Ishikawa (cell line): ENCODE measurements at regions not wholly inside any gene's neighbourhood (a gene's known extent, or its start where the extent isn't known, plus 50 kb on each side); places are given as distances from the start of the nearest gene placed in this dataset.

ENCODE experiments used
- CEBPB ChIP-seq: IDR thresholded peaks from 2 replicates; pipeline ENCODE4 v1.6.1; 2012
- CREB1 ChIP-seq: IDR thresholded peaks from 2 replicates; pipeline ENCODE4 v1.6.1; 2012; ENCODE audit warnings: low read depth
- EGR1 ChIP-seq: IDR thresholded peaks from 2 replicates; pipeline ENCODE4 v1.6.1; 2012
- EP300 ChIP-seq: IDR thresholded peaks from 2 replicates; pipeline ENCODE4 v1.6.1; 2012; ENCODE audit warnings: borderline replicate concordance
- FOXM1 ChIP-seq: IDR thresholded peaks from 2 replicates; pipeline ENCODE4 v1.6.1; 2012; ENCODE audit warnings: low read depth, borderline replicate concordance
- NFIC ChIP-seq: IDR thresholded peaks from 2 replicates; pipeline ENCODE4 v1.6.1; 2012
- RAD21 ChIP-seq: IDR thresholded peaks from 2 replicates; pipeline ENCODE4 v1.6.1; 2012; ENCODE audit warnings: low read depth
- TAF1 ChIP-seq: IDR thresholded peaks from 2 replicates; pipeline ENCODE4 v1.6.1; 2012; ENCODE audit warnings: low read depth, mild to moderate bottlenecking
- TCF12 ChIP-seq: IDR thresholded peaks from 2 replicates; pipeline ENCODE4 v1.6.1; 2012; ENCODE audit warnings: low read depth
- TEAD4 ChIP-seq: IDR thresholded peaks from 2 replicates; pipeline ENCODE4 v1.6.1; 2012
- YY1 ChIP-seq: IDR thresholded peaks from 2 replicates; pipeline ENCODE4 v1.6.1; 2012; ENCODE audit warnings: low read depth
- ZBTB7A ChIP-seq: IDR thresholded peaks from 2 replicates; pipeline ENCODE4 v1.6.1; 2012; ENCODE audit warnings: low read depth
- TF ChIP-seq, protein P1 (sequence below): IDR thresholded peaks from 2 replicates; pipeline ENCODE4 v1.6.1; 2012
- TF ChIP-seq, protein P2 (sequence below): IDR thresholded peaks from 2 replicates; pipeline ENCODE4 v1.6.1; 2012; ENCODE audit warnings: low read depth, mild to moderate bottlenecking
- TF ChIP-seq, protein P3 (sequence below): IDR thresholded peaks from 2 replicates; pipeline ENCODE4 v1.6.1; 2012

DNA sequence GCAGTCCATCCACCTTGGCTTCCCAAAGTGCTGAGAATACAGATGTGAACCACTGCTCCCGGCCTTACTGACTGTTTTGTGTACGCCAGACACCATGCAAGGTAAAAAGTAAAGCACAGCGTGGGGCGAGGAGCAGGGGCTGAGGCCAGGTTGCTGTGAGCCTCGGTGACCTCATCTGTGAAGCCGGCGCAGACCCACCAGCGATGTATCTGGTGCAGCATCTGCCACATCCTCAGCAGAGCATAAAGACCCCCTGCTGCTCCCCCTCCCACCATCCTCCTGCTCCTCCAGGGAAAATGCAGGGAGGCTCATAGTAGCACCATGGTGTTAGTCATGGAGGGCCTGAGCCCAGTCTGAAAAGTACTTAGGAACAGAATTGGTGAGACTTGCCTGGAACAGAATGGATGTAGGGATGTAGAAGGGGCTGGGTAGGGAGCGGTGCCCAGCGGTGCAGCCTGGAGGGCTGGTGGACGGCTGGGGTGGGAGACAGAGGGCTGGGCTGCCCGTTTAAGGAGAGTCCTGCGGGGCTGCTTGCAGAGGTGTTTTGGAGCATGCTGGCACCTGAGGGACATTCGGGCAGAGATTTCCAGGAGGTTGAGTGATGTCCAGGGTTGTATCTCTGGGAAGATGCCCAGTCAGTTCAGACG lies 462.4 kb downstream of the BRD1 start:
- no peak for TF ChIP-seq YY1
- TF ChIP-seq, protein P1, sequence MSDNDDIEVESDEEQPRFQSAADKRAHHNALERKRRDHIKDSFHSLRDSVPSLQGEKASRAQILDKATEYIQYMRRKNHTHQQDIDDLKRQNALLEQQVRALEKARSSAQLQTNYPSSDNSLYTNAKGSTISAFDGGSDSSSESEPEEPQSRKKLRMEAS = no peak
- no peak for TF ChIP-seq FOXM1
- TF ChIP-seq, protein P2, sequence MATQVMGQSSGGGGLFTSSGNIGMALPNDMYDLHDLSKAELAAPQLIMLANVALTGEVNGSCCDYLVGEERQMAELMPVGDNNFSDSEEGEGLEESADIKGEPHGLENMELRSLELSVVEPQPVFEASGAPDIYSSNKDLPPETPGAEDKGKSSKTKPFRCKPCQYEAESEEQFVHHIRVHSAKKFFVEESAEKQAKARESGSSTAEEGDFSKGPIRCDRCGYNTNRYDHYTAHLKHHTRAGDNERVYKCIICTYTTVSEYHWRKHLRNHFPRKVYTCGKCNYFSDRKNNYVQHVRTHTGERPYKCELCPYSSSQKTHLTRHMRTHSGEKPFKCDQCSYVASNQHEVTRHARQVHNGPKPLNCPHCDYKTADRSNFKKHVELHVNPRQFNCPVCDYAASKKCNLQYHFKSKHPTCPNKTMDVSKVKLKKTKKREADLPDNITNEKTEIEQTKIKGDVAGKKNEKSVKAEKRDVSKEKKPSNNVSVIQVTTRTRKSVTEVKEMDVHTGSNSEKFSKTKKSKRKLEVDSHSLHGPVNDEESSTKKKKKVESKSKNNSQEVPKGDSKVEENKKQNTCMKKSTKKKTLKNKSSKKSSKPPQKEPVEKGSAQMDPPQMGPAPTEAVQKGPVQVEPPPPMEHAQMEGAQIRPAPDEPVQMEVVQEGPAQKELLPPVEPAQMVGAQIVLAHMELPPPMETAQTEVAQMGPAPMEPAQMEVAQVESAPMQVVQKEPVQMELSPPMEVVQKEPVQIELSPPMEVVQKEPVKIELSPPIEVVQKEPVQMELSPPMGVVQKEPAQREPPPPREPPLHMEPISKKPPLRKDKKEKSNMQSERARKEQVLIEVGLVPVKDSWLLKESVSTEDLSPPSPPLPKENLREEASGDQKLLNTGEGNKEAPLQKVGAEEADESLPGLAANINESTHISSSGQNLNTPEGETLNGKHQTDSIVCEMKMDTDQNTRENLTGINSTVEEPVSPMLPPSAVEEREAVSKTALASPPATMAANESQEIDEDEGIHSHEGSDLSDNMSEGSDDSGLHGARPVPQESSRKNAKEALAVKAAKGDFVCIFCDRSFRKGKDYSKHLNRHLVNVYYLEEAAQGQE = no peak

DNA sequence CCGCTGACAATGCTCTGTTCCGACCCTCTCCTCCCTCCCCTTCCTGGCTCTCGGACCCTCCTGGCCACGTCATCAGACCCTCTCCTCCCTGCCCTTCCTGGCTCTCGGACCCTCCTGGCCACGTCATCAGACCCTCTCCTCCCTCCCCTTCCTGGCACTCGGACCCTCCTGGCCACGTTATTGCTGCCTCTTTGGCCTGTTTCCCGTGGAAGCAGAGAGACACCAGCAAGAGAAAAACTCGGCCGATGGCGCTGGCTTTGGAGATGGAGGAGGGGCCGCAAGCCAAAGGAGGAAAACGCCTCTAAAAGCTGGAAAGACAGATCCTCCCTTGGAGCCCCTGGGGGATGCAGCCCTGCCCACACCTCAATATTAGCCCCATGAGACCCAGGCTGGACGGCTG lies 463.3 kb downstream of the BRD1 start:
- TF ChIP-seq FOXM1 (no peak), CEBPB (no peak)

DNA sequence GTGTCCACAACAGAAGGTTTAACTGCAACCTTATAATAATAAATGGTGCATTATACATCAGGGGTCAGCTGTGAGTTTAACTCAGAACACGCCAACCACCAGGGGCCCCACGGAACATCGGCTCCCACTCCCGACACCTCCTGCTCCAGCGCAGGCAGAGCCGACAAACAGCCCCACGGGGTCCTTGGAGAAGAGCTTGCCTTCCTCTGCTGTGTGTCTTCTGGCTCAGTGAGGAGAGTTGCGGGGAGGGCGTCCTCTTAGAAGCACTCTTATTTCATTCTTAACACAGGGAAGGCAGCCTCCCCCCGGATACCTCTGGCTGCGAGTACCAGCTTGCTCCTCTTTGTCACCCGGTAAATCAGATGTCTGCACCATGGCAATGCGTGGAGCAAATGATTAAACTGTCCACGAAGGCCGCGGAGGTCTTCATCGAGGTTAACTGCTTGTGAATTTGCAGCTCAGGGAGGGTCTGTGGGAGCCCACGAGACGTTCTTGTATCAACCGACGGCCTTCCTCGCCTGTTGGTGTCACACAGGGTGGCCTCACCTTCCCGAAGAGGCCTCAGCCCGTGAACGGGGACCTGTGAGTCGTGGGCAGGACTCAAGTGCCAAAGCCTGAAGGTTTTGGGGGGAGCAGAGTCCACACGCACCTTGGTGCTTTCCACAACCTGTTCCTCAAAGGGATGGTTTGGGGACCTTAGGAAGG lies 464.0 kb downstream of the BRD1 start:
- TF ChIP-seq CREB1 (no peak), ZBTB7A (no peak), EP300 (no peak), NFIC (no peak), TEAD4 (no peak), YY1 (no peak), TAF1 (no peak), RAD21 (no peak)
- TF ChIP-seq, protein P3, sequence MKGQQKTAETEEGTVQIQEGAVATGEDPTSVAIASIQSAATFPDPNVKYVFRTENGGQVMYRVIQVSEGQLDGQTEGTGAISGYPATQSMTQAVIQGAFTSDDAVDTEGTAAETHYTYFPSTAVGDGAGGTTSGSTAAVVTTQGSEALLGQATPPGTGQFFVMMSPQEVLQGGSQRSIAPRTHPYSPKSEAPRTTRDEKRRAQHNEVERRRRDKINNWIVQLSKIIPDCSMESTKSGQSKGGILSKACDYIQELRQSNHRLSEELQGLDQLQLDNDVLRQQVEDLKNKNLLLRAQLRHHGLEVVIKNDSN = no peak

DNA sequence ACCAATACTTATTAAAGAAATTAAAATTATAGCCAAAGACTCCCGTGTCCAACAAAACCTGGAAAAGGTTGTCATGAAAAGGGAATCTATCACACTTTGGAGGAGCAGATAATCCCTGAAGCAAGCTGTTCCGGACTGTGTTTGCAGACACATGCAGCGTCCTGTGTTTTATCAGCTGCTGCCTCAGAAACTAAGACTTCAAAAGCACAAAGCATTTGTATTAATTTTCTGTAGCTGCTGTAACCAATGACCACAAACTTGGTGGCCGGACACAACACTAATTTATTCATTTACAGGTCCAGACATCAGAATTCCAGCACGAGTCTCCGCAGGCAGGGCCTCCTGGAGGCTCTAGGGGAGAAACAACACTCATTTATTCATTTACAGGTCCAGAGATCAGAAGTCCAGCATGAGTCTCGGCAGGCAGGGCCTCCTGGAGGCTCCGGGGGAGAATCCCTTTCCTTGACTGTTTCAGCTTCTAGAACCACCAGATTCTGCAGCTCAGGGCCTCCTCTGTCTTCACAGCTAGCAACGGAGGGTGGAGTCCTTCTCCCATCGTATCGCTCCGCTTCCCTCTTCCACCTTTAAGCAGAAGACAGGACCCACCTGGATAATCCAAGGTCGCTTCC lies 465.3 kb downstream of the BRD1 start:
- TF ChIP-seq TCF12 (no peak), RAD21 (no peak), EGR1 (no peak), TAF1 (no peak)
- TF ChIP-seq, protein P2 = no peak

DNA sequence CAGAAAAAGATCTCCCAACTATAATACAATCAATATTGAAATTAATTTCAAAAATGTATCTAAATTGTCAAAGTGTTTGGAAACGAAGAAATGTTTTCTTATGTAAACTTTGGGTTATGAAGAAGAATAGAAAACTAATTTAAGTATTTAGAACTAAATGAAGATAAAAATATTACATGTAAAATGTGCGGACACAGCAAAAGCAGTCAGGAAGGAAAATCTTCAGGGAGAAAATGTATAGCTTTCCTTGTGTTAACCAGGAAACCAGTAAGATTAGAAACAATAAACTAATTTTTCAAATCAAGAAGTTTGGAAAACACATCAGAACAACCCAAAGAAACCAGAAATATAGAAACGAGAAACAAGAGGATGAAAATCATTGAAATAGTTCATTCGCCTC lies 466.5 kb downstream of the BRD1 start:
- TF ChIP-seq, protein P3 = no peak
- no peak for TF ChIP-seq TCF12
- no peak for TF ChIP-seq RAD21
- no peak for TF ChIP-seq EGR1
- no peak for TF ChIP-seq NFIC
- no peak for TF ChIP-seq CREB1
- no peak for TF ChIP-seq EP300
- TF ChIP-seq, protein P2 = no peak
- no peak for TF ChIP-seq TEAD4
- no peak for TF ChIP-seq ZBTB7A
- no peak for TF ChIP-seq FOXM1
- TF ChIP-seq CEBPB = no peak
- no peak for TF ChIP-seq TAF1
- TF ChIP-seq, protein P1 = no peak
- TF ChIP-seq YY1 = no peak
